ENCODE measurements at regions not wholly inside any gene's neighbourhood (a gene's known extent, or its start where the extent isn't known, plus 50 kb on each side); places are given as distances from the start of the nearest gene placed in this dataset.

- ChIA-PET CTCF (no interaction called here), POLR2A (no interaction called here), RAD21 (ENCODE audit: low non-redundant PET in 1 of 2, low total read pairs in 2 of 2, uncharacterized antibody in 2 of 2, unreplicated experiment in 2 of 2) (interaction anchor here in 1 of 2 experiments (0.5 kb wide), 1 partner anchor 243 kb away, joined by 3 read pairs; no protein-coding TSS in a partner anchor)
- H3K9ac ChIP-seq (ENCODE audit: low read length): no peak overlapping the region
- H3K4me1 ChIP-seq (ENCODE audit: control insufficient read depth in 1 of 2, insufficient read depth in 2 of 2, low read length in 2 of 2): no peaks in the 10 kb centered on the region
- no TSS peak for BruUV-seq (replicated peaks)
- no peak overlapping the region for H3K27ac ChIP-seq (ENCODE audit: low read depth, low read length)
- H4K20me1 ChIP-seq (ENCODE audit: insufficient read depth): no peaks in the 10 kb centered on the region
- TF ChIP-seq SP1 (IDR thresholded peaks at IDR 0.05; ENCODE audit: low read depth) (no peak), SRF (IDR thresholded peaks at IDR 0.05; ENCODE audit: low read depth) (no peak), TCF7L2 (IDR thresholded peaks at IDR 0.05; ENCODE audit: borderline replicate concordance, extremely low read depth, insufficient read depth, insufficient read length) (no peak), JUND (IDR thresholded peaks at IDR 0.05) (no peak), ATF3 (IDR thresholded peaks at IDR 0.05) (no peak), CEBPB (IDR thresholded peaks at IDR 0.05; ENCODE audit: low read depth) (no peak), SIN3A (IDR thresholded peaks at IDR 0.05; ENCODE audit: low read depth) (no peak), ZNF274 (IDR thresholded peaks at IDR 0.05; ENCODE audit: low read depth, low read length) (no peak), CBX3 (IDR thresholded peaks at IDR 0.05; ENCODE audit: low read depth) (no peak), ZFX (IDR thresholded peaks at IDR 0.05) (no peak), EZH2phosphoT487 (IDR thresholded peaks at IDR 0.05; ENCODE audit: borderline replicate concordance) (no peak), MAX (IDR thresholded peaks at IDR 0.05) (no peak), ELF1 (IDR thresholded peaks at IDR 0.05; ENCODE audit: borderline replicate concordance, low read depth) (no peak), YY1 (IDR thresholded peaks at IDR 0.05; ENCODE audit: extremely low read depth, insufficient replicate concordance, low read depth, low read length) (no peak), FOSL1 (IDR thresholded peaks at IDR 0.05; ENCODE audit: low read depth) (no peak)
- TF ChIP-seq, protein P1, sequence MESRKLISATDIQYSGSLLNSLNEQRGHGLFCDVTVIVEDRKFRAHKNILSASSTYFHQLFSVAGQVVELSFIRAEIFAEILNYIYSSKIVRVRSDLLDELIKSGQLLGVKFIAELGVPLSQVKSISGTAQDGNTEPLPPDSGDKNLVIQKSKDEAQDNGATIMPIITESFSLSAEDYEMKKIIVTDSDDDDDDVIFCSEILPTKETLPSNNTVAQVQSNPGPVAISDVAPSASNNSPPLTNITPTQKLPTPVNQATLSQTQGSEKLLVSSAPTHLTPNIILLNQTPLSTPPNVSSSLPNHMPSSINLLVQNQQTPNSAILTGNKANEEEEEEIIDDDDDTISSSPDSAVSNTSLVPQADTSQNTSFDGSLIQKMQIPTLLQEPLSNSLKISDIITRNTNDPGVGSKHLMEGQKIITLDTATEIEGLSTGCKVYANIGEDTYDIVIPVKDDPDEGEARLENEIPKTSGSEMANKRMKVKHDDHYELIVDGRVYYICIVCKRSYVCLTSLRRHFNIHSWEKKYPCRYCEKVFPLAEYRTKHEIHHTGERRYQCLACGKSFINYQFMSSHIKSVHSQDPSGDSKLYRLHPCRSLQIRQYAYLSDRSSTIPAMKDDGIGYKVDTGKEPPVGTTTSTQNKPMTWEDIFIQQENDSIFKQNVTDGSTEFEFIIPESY (IDR thresholded peaks at IDR 0.05; ENCODE audit: extremely low read depth, insufficient replicate concordance, low read length): no peak
- TF ChIP-seq, protein P2, sequence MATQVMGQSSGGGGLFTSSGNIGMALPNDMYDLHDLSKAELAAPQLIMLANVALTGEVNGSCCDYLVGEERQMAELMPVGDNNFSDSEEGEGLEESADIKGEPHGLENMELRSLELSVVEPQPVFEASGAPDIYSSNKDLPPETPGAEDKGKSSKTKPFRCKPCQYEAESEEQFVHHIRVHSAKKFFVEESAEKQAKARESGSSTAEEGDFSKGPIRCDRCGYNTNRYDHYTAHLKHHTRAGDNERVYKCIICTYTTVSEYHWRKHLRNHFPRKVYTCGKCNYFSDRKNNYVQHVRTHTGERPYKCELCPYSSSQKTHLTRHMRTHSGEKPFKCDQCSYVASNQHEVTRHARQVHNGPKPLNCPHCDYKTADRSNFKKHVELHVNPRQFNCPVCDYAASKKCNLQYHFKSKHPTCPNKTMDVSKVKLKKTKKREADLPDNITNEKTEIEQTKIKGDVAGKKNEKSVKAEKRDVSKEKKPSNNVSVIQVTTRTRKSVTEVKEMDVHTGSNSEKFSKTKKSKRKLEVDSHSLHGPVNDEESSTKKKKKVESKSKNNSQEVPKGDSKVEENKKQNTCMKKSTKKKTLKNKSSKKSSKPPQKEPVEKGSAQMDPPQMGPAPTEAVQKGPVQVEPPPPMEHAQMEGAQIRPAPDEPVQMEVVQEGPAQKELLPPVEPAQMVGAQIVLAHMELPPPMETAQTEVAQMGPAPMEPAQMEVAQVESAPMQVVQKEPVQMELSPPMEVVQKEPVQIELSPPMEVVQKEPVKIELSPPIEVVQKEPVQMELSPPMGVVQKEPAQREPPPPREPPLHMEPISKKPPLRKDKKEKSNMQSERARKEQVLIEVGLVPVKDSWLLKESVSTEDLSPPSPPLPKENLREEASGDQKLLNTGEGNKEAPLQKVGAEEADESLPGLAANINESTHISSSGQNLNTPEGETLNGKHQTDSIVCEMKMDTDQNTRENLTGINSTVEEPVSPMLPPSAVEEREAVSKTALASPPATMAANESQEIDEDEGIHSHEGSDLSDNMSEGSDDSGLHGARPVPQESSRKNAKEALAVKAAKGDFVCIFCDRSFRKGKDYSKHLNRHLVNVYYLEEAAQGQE (IDR thresholded peaks at IDR 0.05; ENCODE audit: low read depth): no peak
- H3K36me3 ChIP-seq (ENCODE audit: control insufficient read depth in 1 of 2, insufficient read depth in 2 of 2, low read length in 2 of 2): no peaks in the 10 kb centered on the region
- DNase-seq (ENCODE audit: low read depth, low spot score) (no peak), ATAC-seq (no peak)
- no peaks in the 10 kb centered on the region for H3K9me2 ChIP-seq (ENCODE audit: insufficient read depth)
- peaks cover 0 to 5% of the 10 kb centered on the region in 2 experiments; a peak in 2 of 4 replicates for H3K9me3 ChIP-seq (ENCODE audit: control insufficient read depth in 1 of 2, insufficient read depth in 1 of 2, low read depth in 1 of 2, low read length in 2 of 2)
- no peak overlapping the region for H2AFZ ChIP-seq (ENCODE audit: low read depth, low read length, poor library complexity, severe bottlenecking)
- no peaks in the 10 kb centered on the region for H3K79me2 ChIP-seq (ENCODE audit: insufficient read depth, low read length)
- peaks cover 20% of the 10 kb centered on the region; the same call in 1 of the 2 replicates for H3K27me3 ChIP-seq (ENCODE audit: insufficient read depth, low read length)
- H3K4me3 ChIP-seq (replicated peaks in 1 of 2; ENCODE audit: low read depth in 1 of 2, low read length in 2 of 2): no peak overlapping the region
- intact Hi-C loops (cut with micrococcal nuclease): no loop called here
- H3K4me2 ChIP-seq (ENCODE audit: low read length): no peak overlapping the region
Observed at GRCh38 chr22:44422746-44423380, 75.2 kb downstream of the RTL6 start.

All from HCT116 (cell line).